IMR-90 (cell line): ENCODE measurements at regions not wholly inside any gene's neighbourhood (a gene's known extent, or its start where the extent isn't known, plus 50 kb on each side); places are given as distances from the start of the nearest gene placed in this dataset.

Experiments used
- ATAC-seq: fragments of 200-7000 bp; cut with Tn5 transposase; 2 replicates; pipeline ENCODE4 v1.9.1; 2020; ENCODE audit warnings: low read depth, mild to moderate bottlenecking, moderate library complexity
- BruUV-seq: library from RNA; stranded (reverse); fragments of 400-500 nt; replicated peaks from 2 replicates; lab custom pipeline; 2021; lab: Mats Ljungman, UMichigan
- CTCF ChIA-PET: fragments of 300-600 bp; formaldehyde crosslinking; extraction: SDS; loops from one replicate; lab custom pipeline; 2021; ENCODE audit warnings: antibody characterized with exemption; lab: Yijun Ruan, JAX
- POLR2A ChIA-PET: fragments of 300-600 bp; sonication (Branson Sonifier 250); formaldehyde crosslinking; loops from one replicate; lab custom pipeline; 2022; ENCODE audit warnings: antibody characterized with exemption; ENCODE audit not compliant: unreplicated experiment; lab: Charles Lee
- DNase-seq: peaks from one replicate; pipeline ENCODE4 v3.0.0; 2013
- H2AFZ ChIP-seq: replicated peaks from 2 replicates; pipeline ENCODE3; 2013; ENCODE audit warnings: low read length, mild to moderate bottlenecking; ENCODE audit not compliant: poor library complexity
- H2AK5ac ChIP-seq: 2 replicates; pipeline ENCODE4 v1.6.1; 2013; ENCODE audit warnings: low read depth, low read length, inconsistent platforms
- H2AK9ac ChIP-seq: replicated peaks from 2 replicates; pipeline ENCODE3; 2013; ENCODE audit warnings: mild to moderate bottlenecking, low read depth, low read length, moderate library complexity; ENCODE audit not compliant: poor library complexity
- H2BK120ac ChIP-seq: 2 replicates; pipeline ENCODE4 v1.6.1; 2013; ENCODE audit warnings: low read depth, low read length, inconsistent platforms
- H2BK15ac ChIP-seq: 3 replicates; pipeline ENCODE4 v1.6.1; 2013; ENCODE audit warnings: low read depth, low read length, inconsistent platforms
- H2BK20ac ChIP-seq: 2 replicates; pipeline ENCODE4 v1.6.1; 2013; ENCODE audit warnings: low read depth, mild to moderate bottlenecking, inconsistent platforms, low read length, moderate library complexity
- H2BK5ac ChIP-seq: 2 replicates; pipeline ENCODE4 v1.6.1; 2013; ENCODE audit warnings: mild to moderate bottlenecking, low read depth, low read length, inconsistent platforms; ENCODE audit not compliant: poor library complexity, severe bottlenecking
- H3K14ac ChIP-seq: replicated peaks from 2 replicates; pipeline ENCODE4 v1.6.1; 2013; ENCODE audit warnings: low read depth, low read length, inconsistent platforms
- H3K18ac ChIP-seq: 2 replicates; pipeline ENCODE4 v1.6.1; 2013; ENCODE audit warnings: low read depth, low read length, control low read depth
- H3K23ac ChIP-seq: 2 replicates; pipeline ENCODE4 v1.6.1; 2013; ENCODE audit warnings: low read depth, low read length, inconsistent platforms
- H3K27ac ChIP-seq: 2 replicates; pipeline ENCODE4 v1.5.1; 2013; ENCODE audit warnings: mild to moderate bottlenecking, control low read depth, low read length; ENCODE audit not compliant: insufficient read depth
- H3K27me3 ChIP-seq: 2 replicates; pipeline ENCODE4 v1.6.1; 2013; ENCODE audit warnings: low read length; ENCODE audit not compliant: control insufficient read depth, insufficient read depth
- H3K36me3 ChIP-seq: 2 replicates; pipeline ENCODE4 v1.6.1; 2013; ENCODE audit warnings: low read length, mixed read lengths; ENCODE audit not compliant: control insufficient read depth, insufficient read depth
- H3K4ac ChIP-seq: 2 replicates; pipeline ENCODE4 v1.6.1; 2013; ENCODE audit warnings: low read depth, low read length, inconsistent platforms
- H3K4me1 ChIP-seq: 2 replicates; pipeline ENCODE4 v1.6.1; 2013; ENCODE audit warnings: low read length, mixed read lengths; ENCODE audit not compliant: control insufficient read depth, insufficient read depth
- H3K4me2 ChIP-seq: 2 replicates; pipeline ENCODE4 v1.6.1; 2013; ENCODE audit warnings: low read depth, mild to moderate bottlenecking, control low read depth, low read length, moderate library complexity
- H3K4me3 ChIP-seq: 2 replicates; pipeline ENCODE4 v1.5.1; 2013; ENCODE audit warnings: low read depth, mild to moderate bottlenecking, control low read depth, low read length, moderate library complexity; ENCODE audit not compliant: insufficient read depth
- H3K56ac ChIP-seq: 2 replicates; pipeline ENCODE4 v1.6.1; 2013; ENCODE audit warnings: low read length, inconsistent platforms; ENCODE audit not compliant: insufficient read depth; ENCODE audit errors: extremely low read depth
- H3K79me1 ChIP-seq, 2 experiments: 2 replicates each; pipeline ENCODE4 v1.6.1; 2013; ENCODE audit warnings: low read length in 2 of 2, inconsistent platforms in 1 of 2, low read depth in 1 of 2
- H3K9ac ChIP-seq: 2 replicates; pipeline ENCODE4 v1.6.1; 2013; ENCODE audit warnings: low read depth, low read length, control low read depth
- H3K9me1 ChIP-seq: 2 replicates; pipeline ENCODE4 v1.6.1; 2013; ENCODE audit warnings: low read length, inconsistent platforms; ENCODE audit not compliant: insufficient read depth
- H3K9me3 ChIP-seq: 2 replicates; pipeline ENCODE4 v1.6.1; 2013; ENCODE audit warnings: low read length; ENCODE audit not compliant: control insufficient read depth, insufficient read depth
- H4K20me1 ChIP-seq: 2 replicates; pipeline ENCODE4 v1.6.1; 2013; ENCODE audit warnings: low read length, inconsistent platforms; ENCODE audit not compliant: insufficient read depth
- H4K5ac ChIP-seq: 2 replicates; pipeline ENCODE4 v1.6.1; 2013; ENCODE audit warnings: mild to moderate bottlenecking, low read depth, low read length, control low read depth
- H4K8ac ChIP-seq, 2 experiments: 2 replicates each; pipeline ENCODE4 v1.6.1; 2013; ENCODE audit warnings: low read depth in 2 of 2, low read length in 2 of 2, control low read depth in 1 of 2, inconsistent platforms in 1 of 2
- H4K91ac ChIP-seq: 2 replicates; pipeline ENCODE4 v1.6.1; 2013; ENCODE audit warnings: low read depth, low read length, inconsistent platforms; ENCODE audit not compliant: insufficient read depth
- RAD21 ChIP-seq: IDR thresholded peaks from 2 replicates; pipeline ENCODE4 v1.6.1; 2012; ENCODE audit warnings: low read length, improper control_type of control experiment
- WGBS, 2 experiments: methylation state at CpG; one replicate each; pipeline versions ENCODE4 v1.1.5 to v1.1.7; 2013; ENCODE audit warnings: missing lambda C conversion rate in 2 of 2; ENCODE audit not compliant: insufficient read length in 1 of 2; ENCODE audit errors: extremely low coverage in 2 of 2; 5-methylcytosine and 5-hydroxymethylcytosine counted together
- dilution Hi-C: fragments of 300-500 bp; cut with HindIII; formaldehyde crosslinking; loops from one replicate; pipeline ENCODE4 v1.14.3; 2018; ENCODE audit warnings: low sequenced_read_pairs; ENCODE audit not compliant: unreplicated experiment
- in situ Hi-C: fragments of 300-500 bp; cut with MboI; formaldehyde crosslinking; loops from 3 replicates; pipeline ENCODE4 v1.14.3; 2019; ENCODE audit warnings: low sequenced_read_pairs, inconsistent platforms, mixed read lengths
- intact Hi-C: fragments of 100-400 bp; cut with micrococcal nuclease; formaldehyde crosslinking; loops from 2 replicates; pipeline ENCODE4 v1.10.0; 2022
- TF ChIP-seq, protein P1 (sequence below): fragments of 150-350 bp; IDR thresholded peaks from 2 replicates; pipeline ENCODE4 v1.6.1; 2016; ENCODE audit warnings: low read depth, mild to moderate bottlenecking, low read length, moderate library complexity, borderline replicate concordance

- ChIA-PET POLR2A (no interaction called here), CTCF (no interaction called here)
- intact Hi-C loops = no loop called here
- H3K9me3 ChIP-seq = no peaks in the 10 kb centered on the region
- H4K91ac ChIP-seq = no peak overlapping the region
- no peak overlapping the region for H3K4me3 ChIP-seq
- H3K4ac ChIP-seq = no peak overlapping the region
- no TSS peak for BruUV-seq
- H3K9me1 ChIP-seq = no peaks in the 10 kb centered on the region
- no peak overlapping the region for H2BK15ac ChIP-seq
- no peak overlapping the region for H4K8ac ChIP-seq
- H2BK5ac ChIP-seq = no peak overlapping the region
- H4K20me1 ChIP-seq = no peaks in the 10 kb centered on the region
- no peak overlapping the region for H3K14ac ChIP-seq
- H2AFZ ChIP-seq = no peak overlapping the region
- H3K4me2 ChIP-seq = no peak overlapping the region
- no peaks in the 10 kb centered on the region for H3K4me1 ChIP-seq
- no peak overlapping the region for H2BK20ac ChIP-seq
- H3K27ac ChIP-seq = no peak overlapping the region
- ATAC-seq (no peak), DNase-seq (no peak)
- H2BK120ac ChIP-seq = no peak overlapping the region
- WGBS, 2 experiments = 87% methylated on average over 3 of the region's 6 CpGs; no CpG with 5 or more reads in 1 of the 2 experiments
- no peak overlapping the region for H3K9ac ChIP-seq
- H3K23ac ChIP-seq = no peak overlapping the region
- TF ChIP-seq RAD21 = no peak
- TF ChIP-seq, protein P1, sequence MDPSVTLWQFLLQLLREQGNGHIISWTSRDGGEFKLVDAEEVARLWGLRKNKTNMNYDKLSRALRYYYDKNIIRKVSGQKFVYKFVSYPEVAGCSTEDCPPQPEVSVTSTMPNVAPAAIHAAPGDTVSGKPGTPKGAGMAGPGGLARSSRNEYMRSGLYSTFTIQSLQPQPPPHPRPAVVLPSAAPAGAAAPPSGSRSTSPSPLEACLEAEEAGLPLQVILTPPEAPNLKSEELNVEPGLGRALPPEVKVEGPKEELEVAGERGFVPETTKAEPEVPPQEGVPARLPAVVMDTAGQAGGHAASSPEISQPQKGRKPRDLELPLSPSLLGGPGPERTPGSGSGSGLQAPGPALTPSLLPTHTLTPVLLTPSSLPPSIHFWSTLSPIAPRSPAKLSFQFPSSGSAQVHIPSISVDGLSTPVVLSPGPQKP = no peak
- H4K5ac ChIP-seq = no peak overlapping the region
- no peaks in the 10 kb centered on the region for H3K79me1 ChIP-seq
- H3K56ac ChIP-seq = no peak overlapping the region
- no peaks in the 10 kb centered on the region for H3K36me3 ChIP-seq
- H2AK5ac ChIP-seq = no peak overlapping the region
- in situ Hi-C loops = no loop called here
- H2AK9ac ChIP-seq = no peak overlapping the region
- peaks cover 4% of the 10 kb centered on the region for H3K27me3 ChIP-seq
- no peak overlapping the region for H3K18ac ChIP-seq
- dilution Hi-C loops = no loop called here
Measured at GRCh38 chr13:107075576-107075975, 507.6 kb upstream of the ARGLU1 start.
